NCI-H2196 treated with DMSO at 0.1 percent for 48 hours (cell line): ENCODE measurements at regions not wholly inside any gene's neighbourhood (a gene's known extent, or its start where the extent isn't known, plus 50 kb on each side); places are given as distances from the start of the nearest gene placed in this dataset.

Experiments
- DNase-seq: peaks from one replicate; lab custom pipeline; 2025; ENCODE audit not compliant: unreplicated experiment; lab: John Stamatoyannopoulos, UW

DNA sequence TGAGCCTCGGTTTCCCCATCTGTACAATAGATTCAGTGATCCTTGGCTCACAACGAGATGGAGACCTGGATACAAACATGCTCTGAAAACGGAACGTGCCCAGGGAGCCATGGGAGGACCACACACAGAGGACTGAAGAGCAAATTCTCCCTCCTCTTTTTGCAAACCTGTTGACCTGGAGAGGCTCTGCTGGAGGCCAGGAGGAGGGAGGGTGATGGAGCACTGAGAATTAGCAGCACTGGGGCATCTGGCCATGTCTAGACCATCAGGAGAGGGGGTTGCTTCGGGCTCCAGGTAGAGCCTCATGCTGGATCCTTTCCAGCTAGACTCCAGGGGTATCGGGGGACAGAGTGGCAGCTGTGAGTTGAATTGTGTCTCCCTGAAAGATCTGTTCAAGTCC, 97.4 kb upstream of the GPR26 start:
- DNase-seq = no peak

DNA sequence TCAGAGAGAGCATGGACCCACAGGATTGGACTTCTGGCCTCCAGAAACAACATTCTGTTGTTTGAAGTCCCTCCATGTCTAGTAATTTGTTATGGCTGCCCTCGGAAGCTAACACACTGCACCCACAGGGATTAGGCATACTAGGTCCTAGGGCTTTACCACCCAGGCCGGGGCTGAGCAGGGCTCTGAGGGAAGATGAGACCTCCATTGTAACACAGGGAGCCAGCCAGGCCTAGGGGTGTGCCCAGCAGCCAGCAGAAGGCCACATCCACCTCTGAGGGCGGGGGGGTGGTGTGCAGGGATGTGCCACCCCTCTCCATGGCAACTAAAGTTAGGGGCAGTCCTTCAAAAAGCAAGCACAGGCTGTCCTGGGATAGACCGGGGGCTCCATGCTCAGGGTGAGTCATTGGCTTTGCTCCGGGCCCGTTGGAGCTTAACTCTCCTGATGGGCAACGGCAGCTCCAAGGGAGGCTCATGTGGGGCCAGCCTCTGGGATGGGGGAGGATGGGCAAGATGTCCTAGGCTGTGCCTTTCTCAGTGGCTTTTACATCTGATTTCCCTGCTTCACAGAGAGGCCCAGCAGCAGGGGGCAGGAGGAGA, 96.6 kb upstream of the GPR26 start:
- DNase-seq = no peak

DNA sequence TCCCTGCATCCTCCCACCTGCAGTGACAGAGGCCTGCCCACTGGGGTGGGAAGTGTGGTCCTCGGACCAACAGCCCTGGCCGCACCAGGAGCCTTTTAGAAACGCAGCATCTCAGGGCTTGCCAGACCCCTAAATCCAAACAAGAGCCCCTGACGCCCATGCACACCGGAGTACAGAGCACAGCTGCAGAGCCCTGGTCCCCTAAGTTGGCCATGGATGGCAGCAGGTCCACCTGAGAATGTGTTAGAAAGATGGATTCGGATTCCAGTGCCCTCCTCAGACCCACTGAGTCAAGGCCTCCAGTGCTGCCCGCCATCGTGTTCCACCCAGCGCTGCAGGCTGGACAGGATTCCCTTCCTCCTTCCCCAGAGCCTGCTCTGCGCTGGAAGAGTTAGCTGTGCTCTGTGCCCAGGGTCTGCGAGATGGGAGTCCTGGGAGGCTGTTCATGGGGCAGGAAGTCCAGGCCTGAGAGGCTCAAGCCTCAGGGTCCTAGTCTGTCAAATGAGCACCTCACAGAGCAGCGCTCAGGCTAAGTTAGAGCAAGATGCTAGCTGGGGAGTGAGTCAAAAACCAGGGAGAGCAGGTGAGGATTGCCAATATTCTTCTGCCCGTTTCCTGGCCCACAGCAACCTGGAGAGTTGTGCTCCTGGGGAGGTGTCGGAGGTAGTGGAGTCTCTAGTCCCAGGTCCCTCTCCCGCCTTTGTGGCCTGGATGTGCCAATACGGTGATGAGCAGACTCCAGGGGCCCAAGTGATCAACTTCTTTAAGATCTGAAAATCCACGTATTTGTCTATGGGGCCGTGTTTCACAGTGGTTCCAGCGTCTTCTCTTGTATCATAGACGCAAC, 95.9 kb upstream of the GPR26 start:
- no peak for DNase-seq

DNA sequence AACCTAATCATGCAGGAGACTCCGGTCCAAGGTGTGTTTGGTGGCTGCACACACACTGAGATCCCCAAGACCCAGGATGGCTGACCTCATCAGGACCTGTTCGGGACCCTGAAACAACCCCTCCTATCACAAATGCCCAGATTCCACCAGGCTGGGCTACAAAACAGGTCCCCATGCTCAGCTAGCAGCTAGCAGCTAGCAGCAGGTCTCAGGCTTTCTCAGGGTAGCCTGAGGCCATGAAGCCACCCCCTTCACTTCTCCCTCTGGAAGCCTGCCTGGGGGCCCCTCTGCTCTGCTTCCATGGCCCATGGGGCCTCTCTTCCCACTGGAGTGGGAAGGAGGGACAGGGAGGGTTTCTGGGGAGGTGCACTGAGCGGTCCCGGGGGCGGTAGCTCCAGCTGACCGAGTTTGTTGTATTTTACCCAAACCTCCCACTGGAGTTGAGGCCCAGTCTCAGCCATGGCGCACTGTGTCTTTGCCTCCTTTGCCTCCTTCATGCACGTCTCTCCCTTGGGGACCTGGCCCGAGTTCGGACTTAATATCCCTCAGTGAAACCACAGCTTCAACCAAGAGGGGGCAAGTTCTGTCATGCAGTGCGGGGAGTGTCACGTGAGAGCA, 95.1 kb upstream of the GPR26 start:
- no peak for DNase-seq

DNA sequence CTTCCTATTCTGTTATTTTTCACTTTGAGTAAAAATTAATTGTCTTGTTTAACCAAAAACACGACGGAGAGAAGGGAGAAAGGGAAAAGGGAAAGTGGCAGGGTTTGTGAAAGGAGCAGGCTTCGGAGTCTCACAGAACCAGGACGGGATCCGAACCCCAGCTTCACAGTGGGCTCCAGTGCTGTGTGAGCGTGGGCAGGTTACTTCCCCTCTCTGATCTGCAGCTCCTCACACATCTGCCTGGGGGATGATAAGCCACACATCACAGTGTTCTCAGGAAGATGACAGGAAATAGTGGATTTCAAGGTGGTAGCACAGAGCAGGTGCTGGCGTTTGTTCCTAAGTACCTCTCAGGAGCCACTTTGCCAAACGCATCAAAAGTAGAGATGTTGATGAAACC, 94.2 kb upstream of the GPR26 start:
- no peak for DNase-seq

DNA sequence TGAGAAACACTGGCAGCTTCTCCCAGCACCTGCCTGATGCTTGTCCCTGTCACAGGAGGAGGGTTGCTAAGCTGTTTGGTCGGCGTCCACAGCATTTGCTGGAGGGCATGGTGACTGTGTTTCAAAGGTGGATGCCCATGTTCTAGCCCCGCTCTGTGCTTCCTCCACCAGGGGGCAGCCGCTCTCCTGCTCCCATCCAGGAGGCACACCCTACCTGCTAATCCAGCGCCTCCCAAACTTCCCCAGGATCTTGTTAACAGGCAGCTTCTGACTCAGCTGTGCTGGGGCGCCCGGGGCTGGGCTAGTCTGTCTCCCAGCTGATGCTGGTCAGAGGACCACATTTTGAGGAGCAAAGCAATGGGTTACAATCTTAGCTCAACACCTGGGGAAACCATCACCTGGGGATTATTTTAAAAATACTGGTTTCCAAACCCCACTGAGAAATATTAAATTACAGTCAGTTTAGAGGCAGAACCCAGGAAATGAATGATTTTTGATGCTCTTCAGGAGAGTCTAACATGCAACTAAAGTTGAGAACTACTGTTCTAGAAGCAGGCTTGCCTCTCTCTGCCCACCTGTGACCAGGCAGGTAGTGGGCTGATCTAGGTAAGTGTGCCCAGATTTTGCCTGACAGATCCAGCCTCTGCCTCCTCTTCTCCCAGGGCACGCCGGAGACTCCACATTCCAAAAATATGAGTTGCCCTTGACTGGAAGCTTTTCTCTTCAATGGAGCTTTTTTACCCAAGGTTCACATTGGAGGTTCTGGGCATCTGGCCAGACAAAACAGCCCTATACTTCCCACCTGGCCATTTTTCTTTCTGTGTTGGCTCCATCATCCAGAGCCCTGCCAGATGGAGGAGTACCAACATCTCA, 92.7 kb upstream of the GPR26 start:
- DNase-seq = peak; percentile 4

DNA sequence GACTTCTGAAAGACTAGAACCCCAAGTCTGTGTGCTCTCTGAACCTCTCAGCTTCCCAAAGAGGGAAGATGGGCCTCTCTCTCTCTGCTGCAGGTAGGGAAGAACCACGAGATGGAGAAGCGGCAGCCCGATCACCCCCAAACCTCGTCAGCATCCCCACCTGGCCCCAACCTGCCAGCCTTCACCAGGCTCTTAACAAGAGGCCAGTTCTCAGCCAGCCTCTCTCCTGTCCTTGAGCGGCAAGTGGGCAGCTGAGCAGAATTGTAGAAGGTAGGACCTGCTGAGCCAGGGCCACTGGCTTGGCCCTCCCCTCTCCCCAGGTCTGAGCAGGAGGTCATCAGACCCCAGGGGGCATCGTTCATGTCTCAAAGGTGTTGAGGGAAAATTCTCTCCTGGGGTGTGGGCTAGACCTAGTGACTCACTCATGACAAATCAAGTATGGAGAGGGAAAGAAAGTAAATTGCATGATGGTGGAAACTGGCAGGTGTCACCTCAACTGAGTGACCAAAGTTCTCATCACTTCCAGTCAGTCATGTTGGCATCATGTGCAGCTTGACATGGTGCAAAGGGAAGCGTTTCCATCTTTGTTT, 92.0 kb upstream of the GPR26 start:
- no peak for DNase-seq

DNA sequence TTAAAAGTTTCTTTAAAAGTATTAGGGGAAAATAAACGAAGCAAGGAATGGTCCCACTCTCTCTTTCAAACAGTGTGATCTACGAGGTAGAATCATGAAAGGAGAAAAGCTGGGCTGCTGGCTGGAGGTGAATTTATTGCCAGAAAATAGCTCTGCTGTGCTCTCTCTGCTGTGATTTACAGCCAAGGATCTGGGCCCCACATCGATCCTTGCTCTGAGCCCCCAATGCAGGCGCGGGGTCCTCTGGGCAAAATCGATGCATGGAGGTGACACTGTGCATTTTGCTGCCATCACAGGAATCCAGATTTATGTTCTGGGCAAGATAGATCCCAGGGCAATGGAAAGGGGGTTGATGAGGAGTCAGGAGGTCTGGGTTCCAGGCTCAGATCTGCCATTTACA, 91.0 kb upstream of the GPR26 start:
- DNase-seq = no peak

DNA sequence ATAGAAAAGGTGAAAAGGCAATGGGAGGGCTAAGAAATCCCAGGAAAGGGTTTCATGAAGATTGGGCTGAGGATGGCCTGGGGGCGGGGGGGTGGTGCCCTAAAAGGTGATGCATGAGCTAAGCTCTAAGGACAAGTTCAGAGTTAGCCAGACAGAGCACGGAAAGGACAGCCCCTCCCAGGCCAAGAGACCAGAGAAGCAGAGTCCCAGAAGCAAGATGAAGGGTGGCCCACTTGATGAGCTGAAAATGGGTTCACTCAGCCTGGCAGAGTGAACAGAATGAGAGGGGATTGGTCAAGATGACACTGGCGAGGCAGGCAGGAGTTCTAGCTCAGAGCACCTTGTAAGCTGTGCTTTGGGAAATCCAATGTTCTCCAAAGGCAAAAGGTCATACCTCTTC, 89.4 kb upstream of the GPR26 start:
- no peak for DNase-seq

DNA sequence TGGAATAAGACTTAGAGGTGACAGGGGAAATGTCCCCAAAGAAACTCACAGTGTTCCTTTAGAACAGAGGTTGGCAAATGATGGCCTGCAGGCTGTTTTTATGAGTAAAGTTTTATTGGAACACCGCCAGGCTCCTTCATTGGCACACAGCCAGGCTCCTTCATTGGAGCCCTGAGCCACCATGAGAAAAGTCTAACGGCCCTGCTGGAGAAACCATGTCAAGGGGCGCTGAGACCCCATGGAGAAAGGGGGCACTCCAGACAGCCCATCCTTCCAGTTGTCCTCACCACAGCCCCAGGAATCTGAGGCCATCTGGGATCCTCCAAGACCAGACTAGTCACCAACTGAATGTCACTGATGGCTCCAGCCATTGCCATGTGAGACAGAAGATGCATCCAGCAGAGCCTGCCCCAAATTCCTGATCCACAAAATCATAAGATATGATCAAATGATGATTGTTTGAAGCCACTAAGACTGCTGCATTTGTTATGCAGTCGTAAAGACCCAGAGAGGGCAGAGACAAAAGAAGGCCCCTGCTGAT, 88.2 kb upstream of the GPR26 start:
- DNase-seq = no peak

DNA sequence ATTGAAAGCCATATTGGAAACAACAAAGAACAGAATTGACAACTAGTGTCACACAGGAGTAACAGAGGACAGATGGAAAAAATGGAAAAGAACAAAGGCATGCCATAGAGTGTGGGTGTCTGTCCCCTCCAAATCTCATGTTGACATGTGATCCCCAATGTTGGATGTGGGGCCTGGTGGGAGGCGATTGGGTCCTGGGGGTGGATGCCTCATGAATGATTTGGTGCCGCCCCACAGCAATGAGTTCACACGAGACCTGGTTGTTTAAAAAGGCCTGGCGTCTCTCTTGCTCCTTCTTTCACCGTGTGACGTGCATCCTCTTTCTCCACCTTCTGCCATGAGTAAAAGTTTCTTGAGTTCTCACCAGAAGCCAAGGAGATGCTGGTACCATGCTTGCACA, 87.4 kb upstream of the GPR26 start:
- no peak for DNase-seq

DNA sequence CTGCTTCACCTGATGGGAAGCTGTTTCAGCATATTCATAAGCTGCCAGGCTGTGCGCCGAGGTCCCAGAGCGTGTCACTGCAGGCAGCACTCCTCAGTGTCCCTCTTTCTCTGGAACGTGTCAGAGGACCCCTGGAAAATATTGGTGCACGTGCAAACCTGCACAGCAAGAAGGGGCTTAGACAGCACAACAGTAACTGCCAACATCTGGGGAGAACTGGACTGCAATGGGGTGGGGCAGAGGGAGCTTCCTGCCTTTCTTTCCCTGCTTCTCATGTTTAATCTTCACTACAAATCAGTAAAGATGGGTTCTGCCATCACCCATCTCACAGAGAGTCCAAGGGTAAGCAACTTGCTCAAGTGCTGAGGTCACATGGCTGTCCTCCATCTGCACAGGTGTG, 86.5 kb upstream of the GPR26 start:
- DNase-seq = no peak

DNA sequence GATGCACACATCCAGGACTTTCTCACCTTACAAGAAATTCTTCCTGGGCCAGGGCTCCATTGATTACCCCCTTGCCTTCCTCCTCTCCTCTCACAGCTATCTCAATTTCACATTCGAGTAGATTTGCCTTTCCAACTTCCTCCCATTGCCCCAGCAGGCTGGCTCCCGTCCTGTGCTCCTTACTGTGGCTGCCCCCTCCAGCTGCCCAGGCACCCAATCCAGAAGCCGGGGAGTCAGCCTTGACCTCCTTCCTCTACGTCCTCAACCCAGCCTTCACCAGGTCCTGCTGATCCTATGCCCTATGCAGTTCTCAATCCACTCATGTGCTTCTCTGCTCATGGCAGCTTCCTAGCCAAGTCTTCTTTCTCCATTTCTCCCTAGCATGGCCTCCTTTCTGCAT, 85.7 kb upstream of the GPR26 start:
- no peak for DNase-seq

DNA sequence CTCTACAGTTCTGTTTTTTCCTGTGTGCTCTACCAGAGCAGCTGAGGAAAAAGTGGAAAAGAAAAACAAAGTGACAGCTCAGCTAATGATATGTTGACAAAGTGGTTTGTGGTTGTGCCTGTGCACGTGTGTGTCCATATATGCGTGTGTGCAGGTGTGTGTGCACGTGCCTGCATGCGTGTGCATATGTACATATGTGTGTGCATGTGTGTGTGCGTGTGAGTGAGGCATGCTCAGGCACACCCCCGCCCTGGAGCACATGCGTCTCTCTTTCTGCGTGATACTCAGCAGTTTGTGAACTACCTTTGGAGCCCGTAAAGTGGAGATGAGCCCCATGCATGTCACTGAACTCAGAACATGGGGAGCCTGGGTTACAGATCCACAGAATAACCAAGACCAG, 84.5 kb upstream of the GPR26 start:
- no peak for DNase-seq

DNA sequence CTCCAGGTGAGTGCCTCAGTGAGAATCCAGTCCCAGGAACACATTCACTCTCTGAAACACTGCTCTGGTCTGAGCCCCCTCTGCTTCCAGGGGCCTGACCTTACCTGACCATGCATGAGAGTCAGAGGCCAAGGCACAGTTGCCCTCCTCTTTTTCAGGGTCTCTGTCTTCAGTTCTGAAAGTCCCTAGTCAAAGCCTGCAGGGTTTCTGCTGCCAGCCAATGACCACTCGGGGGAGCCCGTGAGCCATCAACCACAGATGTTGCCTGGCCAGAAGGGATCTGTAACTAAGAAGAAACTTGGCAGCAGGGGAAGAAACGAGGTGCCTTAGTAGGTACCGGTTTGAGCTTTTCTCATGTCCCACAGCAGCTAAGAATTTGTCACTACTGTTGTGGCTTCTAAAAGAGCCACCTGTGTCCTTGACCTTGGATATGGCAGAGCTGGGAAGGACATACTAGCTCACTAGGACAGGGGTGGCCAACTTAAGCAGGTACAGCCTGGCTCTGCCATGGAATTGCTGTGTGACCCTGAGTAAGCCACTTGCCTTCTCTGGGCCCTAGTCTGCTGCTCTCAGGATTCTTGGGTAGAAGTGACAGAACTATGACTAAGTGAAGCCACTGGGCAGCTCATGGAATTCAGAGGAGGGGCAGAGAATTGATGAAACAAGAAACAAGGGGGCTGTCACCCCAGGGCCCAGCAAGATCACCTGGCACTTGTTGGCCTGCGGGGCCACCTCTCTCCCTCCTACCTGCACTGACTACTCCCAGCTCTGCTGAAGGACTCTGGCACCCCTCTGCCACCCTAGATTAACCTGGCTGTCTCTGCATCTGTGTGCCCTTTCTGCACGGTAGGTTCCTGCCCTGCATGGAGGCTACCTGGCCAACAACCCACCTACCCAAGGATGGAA, 83.8 kb upstream of the GPR26 start:
- peak; percentile 2 for DNase-seq

DNA sequence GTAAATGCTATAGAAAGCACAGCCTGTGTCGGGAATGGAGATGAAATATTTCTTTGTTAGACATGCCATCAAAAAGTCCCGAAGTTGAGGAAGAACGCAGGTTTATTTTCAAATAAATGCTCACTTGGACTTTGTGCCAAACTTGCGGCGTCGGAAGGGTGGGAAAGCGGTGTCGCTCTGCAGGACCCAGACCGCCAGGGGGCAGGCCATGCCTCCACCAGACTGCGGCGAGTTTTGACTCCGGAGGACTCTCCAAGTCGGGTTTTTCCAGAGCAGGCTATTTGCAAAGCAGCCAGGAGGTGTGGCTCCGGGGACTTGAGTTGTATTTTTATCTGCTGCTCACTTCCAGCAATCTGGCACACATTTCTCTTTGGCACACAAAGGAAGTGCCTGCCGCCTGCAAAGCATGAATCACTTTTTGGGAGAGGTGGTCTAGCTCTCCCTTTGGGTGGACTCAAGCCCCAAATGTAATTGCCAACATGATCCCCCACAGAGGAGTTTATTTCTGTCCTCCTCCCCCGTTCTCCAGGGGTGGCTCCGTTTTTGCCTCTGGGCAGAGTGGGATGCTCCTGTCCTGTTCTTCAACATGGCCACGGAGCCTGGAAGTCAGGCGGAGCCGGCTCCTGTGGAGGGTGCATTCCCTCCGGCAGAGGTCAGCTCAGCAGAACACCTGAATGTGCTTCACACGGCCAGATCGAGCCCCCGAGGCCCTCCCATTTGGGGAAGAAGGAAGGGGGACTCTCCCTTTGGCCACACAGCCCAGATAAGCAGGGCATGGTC, 82.3 kb upstream of the GPR26 start:
- DNase-seq = peak; percentile 25

DNA sequence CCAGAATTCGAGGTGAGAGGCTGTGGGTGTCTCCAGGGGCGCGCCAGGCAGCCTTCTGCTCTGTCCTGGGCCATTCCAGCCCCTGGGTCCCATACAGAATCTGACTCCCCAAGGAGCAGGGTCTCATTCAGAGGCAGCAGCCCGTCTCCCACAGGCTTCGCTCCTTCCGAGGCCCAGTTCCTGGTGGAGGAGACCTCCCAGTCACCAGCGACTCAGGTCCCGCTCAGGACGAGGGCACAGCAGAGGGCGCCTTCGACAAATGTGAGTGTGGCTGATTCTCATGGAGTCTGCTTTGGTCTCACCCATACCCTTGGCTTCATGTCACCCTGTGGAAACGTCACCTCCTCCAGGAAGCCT, 81.8 kb upstream of the GPR26 start:
- no peak for DNase-seq

DNA sequence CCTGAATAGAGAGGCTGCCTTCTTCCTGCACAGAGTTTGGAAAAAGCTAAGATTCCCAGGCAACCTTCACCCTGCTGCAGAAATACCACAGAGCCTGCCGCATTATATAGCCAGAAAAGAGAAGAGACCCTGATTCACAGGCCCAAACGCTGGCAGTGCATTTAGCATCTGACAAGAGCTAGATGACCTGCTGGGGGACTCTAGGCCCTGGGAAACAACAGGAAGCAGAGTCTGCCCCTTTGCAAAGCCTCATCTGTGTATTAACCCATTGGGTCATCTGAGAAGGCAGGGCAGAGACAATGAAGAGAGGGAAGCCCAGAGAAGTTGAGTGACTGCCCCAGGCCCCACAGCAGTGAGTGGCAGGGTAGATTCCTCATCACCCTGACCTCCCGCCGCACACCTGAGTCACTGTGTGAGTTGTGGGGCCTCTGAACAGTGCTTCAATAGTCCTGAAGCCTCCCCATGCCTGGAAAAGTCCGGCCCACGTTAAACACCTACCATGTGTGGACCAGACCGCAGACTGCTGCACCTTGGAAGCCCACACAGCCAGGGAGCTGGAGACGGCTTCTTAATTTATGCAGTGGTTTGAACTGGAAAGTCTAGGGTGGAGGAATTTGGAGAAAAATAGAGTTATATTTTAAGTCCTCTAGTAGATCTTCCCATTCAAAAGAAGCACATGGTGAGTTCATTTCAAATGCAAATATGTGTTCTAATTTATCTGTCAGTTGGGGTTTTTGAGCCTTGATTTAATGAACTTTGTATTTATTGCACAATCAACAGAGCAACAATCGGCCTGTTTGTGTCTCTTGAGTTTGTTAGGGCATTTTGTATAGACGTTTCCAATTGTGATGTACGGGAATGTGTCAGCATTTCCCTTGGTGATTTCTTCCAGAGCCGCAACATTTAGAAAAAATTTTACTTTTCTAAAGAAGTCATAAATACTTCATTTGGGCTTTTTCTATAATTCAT, 80.4 kb upstream of the GPR26 start:
- DNase-seq = no peak
